ENCODE measurements at regions not wholly inside any gene's neighbourhood (a gene's known extent, or its start where the extent isn't known, plus 50 kb on each side); places are given as distances from the start of the nearest gene placed in this dataset.
"Not testable (repeated sequence)": the region's sequence is repeated elsewhere in the genome, so short reads cannot be mapped to it uniquely, and the experiment has no call there.

DNA sequence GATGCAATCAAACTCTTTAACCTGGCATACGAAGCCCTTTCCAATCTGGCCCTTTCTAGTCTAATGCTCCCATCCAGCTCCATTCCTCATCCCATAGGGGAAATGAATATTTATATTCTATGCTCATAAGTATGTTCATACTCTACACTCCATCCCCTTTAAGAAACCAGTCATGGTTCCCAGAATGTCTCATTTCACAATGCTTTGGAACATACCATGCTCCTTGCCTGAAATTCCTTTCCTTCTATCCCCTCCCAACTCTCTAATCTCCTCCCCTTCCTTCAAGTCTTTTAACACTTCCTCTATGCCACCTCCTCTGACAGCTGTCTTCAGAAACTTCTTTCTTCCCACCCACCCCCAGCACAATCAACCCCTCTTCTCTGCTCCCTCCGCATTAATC, 207.0 kb upstream of the CAND1 start:
- TF ChIP-seq ZFX (IDR thresholded peaks at IDR 0.05): no peak
- TF ChIP-seq, protein P1, sequence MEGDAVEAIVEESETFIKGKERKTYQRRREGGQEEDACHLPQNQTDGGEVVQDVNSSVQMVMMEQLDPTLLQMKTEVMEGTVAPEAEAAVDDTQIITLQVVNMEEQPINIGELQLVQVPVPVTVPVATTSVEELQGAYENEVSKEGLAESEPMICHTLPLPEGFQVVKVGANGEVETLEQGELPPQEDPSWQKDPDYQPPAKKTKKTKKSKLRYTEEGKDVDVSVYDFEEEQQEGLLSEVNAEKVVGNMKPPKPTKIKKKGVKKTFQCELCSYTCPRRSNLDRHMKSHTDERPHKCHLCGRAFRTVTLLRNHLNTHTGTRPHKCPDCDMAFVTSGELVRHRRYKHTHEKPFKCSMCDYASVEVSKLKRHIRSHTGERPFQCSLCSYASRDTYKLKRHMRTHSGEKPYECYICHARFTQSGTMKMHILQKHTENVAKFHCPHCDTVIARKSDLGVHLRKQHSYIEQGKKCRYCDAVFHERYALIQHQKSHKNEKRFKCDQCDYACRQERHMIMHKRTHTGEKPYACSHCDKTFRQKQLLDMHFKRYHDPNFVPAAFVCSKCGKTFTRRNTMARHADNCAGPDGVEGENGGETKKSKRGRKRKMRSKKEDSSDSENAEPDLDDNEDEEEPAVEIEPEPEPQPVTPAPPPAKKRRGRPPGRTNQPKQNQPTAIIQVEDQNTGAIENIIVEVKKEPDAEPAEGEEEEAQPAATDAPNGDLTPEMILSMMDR (conservative IDR thresholded peaks at IDR 0.05): no peak

GRCh38 chr12:67067453-67068203, 201.5 kb upstream of the CAND1 start:
- no peak for TF ChIP-seq ZFX (IDR thresholded peaks at IDR 0.05)
- H3K27ac ChIP-seq: no peak overlapping the region

More for the DNA sequence above, 207.0 kb upstream of the CAND1 start:
- no peak overlapping the region for H3K27ac ChIP-seq

DNA sequence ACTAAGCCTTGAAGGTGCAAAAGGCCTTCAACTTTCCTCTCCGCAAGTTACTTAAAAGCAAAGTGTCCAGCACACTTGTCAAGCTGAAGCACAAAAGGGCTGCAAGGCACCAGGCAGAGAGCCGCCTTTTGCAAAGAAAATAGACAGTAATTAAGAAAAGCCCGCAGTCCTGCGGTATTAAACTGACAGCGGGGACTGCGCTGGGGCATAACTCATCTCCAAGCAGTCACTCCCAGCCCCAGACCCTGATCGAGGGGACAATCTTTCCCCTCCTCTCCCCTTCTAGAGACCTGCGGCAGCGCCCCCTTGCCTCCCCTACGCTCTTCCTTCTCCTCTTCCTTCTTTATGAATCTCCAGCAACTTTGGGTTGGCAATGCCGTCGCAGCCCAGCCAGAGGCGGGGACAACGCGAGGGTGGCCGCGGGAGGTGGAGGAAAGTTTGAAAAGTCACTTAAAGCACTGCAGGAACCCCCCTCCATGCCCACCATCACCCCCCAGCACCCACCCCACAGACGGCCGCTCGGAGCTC, 200.9 kb upstream of the CAND1 start:
- H3K27ac ChIP-seq: no peak overlapping the region
- TF ChIP-seq, protein P1 (conservative IDR thresholded peaks at IDR 0.05): no peak
- TF ChIP-seq ZFX (IDR thresholded peaks at IDR 0.05): no peak

- no peak for TF ChIP-seq ZFX (IDR thresholded peaks at IDR 0.05)
- TF ChIP-seq, protein P1 (conservative IDR thresholded peaks at IDR 0.05): no peak
- peak overlapping the region; percentile 28; the same call in 1 of the 2 replicates for H3K27ac ChIP-seq
Measured at GRCh38 chr12:67068761-67069450, 200.3 kb upstream of the CAND1 start.

DNA sequence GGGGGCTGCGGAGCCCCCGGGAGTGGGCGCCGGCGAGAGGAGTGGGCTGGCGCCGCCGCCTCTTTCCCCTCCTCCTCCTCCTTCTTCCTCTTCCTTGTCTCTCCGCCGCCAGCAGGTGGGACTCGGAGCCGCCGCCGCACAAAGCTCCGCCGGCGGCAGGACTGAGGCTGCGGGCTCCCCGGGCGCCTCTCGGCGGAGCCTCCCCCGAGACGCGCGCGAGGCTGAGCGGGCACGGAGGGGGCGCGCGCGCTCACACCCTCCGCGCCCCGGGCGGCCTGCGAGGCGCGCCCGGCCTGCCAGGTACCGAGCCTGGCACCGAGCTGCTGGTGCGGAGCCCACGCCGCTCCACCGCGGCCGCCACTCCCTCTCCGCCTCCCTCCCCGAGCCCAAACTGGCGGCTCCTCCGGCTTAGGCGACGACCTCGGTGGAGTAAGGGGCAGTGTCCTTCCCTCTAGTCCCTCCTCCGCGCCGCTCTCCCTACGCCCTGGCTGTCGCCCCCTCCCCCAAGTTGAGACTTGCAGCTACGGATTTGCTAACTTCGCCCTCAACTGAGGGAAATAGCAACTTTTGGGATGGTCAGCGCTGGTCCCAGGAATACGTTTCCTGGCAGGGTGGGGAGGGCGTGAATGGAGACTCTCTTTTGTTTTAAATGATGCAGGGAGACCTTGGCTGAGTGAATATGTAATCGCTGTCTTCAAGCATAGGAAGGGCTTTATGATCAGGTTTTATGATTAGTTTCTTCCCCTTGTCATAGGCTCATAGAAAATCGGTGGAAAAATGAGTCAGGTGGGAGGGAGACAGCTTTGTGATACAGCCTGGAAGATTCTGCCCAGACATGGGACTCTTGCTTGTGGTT, 199.5 kb upstream of the CAND1 start:
- peak overlapping the region; percentile 28; the same call in 1 of the 2 replicates for H3K27ac ChIP-seq

GRCh38 chr12:67070307-67070600, 198.9 kb upstream of the CAND1 start:
- H3K27ac ChIP-seq: no peak overlapping the region
- no peak for TF ChIP-seq ZFX (IDR thresholded peaks at IDR 0.05)
- TF ChIP-seq, protein P1 (conservative IDR thresholded peaks at IDR 0.05): no peak

More for the DNA sequence above, 199.5 kb upstream of the CAND1 start:
- no peak for TF ChIP-seq ZFX (IDR thresholded peaks at IDR 0.05)
- TF ChIP-seq, protein P1 (conservative IDR thresholded peaks at IDR 0.05): peak; percentile 35

DNA sequence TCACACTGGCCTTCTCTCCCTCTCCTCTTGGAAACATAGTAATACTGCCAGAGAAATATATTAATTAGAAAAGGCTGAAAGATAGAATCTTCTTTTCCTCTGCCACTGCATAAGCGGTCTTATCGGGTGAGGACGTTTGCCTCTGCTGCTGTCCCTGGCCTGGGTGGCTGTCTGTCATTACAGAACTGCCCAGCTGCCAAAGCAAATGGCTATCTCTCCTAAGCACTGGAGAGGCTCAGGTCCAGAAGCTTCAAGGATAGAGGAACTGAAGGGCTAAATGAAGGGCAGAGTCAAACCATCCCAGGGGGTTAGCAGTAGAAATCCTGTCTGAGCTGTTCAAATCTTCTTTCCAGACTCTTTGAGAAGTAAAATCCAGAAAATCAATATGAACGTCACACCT, 198.6 kb upstream of the CAND1 start:
- no peak overlapping the region for H3K27ac ChIP-seq
- TF ChIP-seq, protein P1 (conservative IDR thresholded peaks at IDR 0.05): no peak
- no peak for TF ChIP-seq ZFX (IDR thresholded peaks at IDR 0.05)

DNA sequence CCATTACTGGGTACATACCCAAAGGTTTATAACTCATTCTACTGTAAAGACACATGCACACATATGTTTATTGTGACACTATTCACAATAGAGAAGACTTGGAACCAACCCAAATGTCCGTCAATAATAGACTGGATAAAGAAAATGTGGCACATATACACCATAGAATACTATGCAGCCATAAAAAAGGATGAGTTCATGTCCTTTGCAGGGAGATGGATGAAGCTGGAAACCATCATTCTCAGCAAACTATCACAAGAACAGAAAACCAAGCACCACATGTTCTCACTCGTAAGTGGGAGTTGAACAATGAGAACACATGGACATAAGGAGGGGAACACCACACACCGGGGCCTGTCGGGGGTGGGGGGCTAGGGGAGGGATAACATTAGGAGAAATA, 196.9 kb upstream of the CAND1 start:
- H3K27ac ChIP-seq: not testable (repeated sequence)
